Endothelial cell (in vitro differentiated cells): ENCODE measurements at regions not wholly inside any gene's neighbourhood (a gene's known extent, or its start where the extent isn't known, plus 50 kb on each side); places are given as distances from the start of the nearest gene placed in this dataset.

ENCODE experiments used
- DNase-seq: peaks from one replicate; pipeline ENCODE4 v3.0.0; 2021; ENCODE audit warnings: low spot score
- H3K27ac Mint-ChIP-seq: one replicate; pipeline ENCODE4 v1.8.0; 2021; ENCODE audit warnings: mixed read lengths, inconsistent platforms; ENCODE audit not compliant: unreplicated experiment
- H3K27me3 Mint-ChIP-seq: one replicate; pipeline ENCODE4 v1.8.0; 2021; ENCODE audit warnings: mild to moderate bottlenecking, moderate library complexity, mixed read lengths, inconsistent platforms; ENCODE audit not compliant: unreplicated experiment
- H3K36me3 Mint-ChIP-seq: one replicate; pipeline ENCODE4 v1.8.0; 2021; ENCODE audit warnings: mild to moderate bottlenecking, low read depth, mixed read lengths, inconsistent platforms; ENCODE audit not compliant: unreplicated experiment
- H3K4me1 Mint-ChIP-seq: one replicate; pipeline ENCODE4 v1.8.0; 2021; ENCODE audit warnings: mild to moderate bottlenecking, mixed read lengths, inconsistent platforms; ENCODE audit not compliant: unreplicated experiment
- H3K4me3 Mint-ChIP-seq: one replicate; pipeline ENCODE4 v1.8.0; 2021; ENCODE audit warnings: mild to moderate bottlenecking, mixed read lengths, inconsistent platforms; ENCODE audit not compliant: unreplicated experiment
- H3K9me3 Mint-ChIP-seq: one replicate; pipeline ENCODE4 v1.8.0; 2021; ENCODE audit warnings: mixed read lengths, inconsistent platforms; ENCODE audit not compliant: unreplicated experiment
- CTCF ChIP-seq: fragments of 200-600 bp; sonication (generic); IDR thresholded peaks from one replicate; pipeline ENCODE4 v1.5.0; 2021; ENCODE audit warnings: antibody characterized with exemption; ENCODE audit not compliant: unreplicated experiment

- Mint-ChIP-seq H3K27me3 (no peaks in the 10 kb centered on the region), H3K9me3 (no peaks in the 10 kb centered on the region), H3K27ac (no peak overlapping the region), H3K4me1 (no peaks in the 10 kb centered on the region), H3K36me3 (no peaks in the 10 kb centered on the region), H3K4me3 (no peak overlapping the region)
- TF ChIP-seq CTCF: no peak
- DNase-seq: no peak
Observed at GRCh38 chr4:66972087-66972486, 573.2 kb downstream of the CENPC start.

- Mint-ChIP-seq H3K4me3 (no peak overlapping the region), H3K27me3 (no peaks in the 10 kb centered on the region), H3K9me3 (no peaks in the 10 kb centered on the region), H3K4me1 (no peaks in the 10 kb centered on the region), H3K36me3 (no peaks in the 10 kb centered on the region), H3K27ac (no peak overlapping the region)
- TF ChIP-seq CTCF: no peak
- DNase-seq: no peak
Observed at GRCh38 chr4:66964467-66964866, 580.8 kb downstream of the CENPC start.

- H3K36me3 Mint-ChIP-seq: no peaks in the 10 kb centered on the region
Observed at GRCh38 chr4:66963084-66963483, 582.2 kb downstream of the CENPC start.

GRCh38 chr4:66959207-66959606, 586.1 kb downstream of the CENPC start:
- H3K4me3 Mint-ChIP-seq: no peak overlapping the region
- H3K27me3 Mint-ChIP-seq: peaks cover 2% of the 10 kb centered on the region
- no peak for TF ChIP-seq CTCF
- no peak overlapping the region for H3K27ac Mint-ChIP-seq
- H3K4me1 Mint-ChIP-seq: no peaks in the 10 kb centered on the region
- DNase-seq: no peak
- no peaks in the 10 kb centered on the region for H3K9me3 Mint-ChIP-seq
- H3K36me3 Mint-ChIP-seq: peaks cover 3% of the 10 kb centered on the region

More at GRCh38 chr4:66963084-66963483, 582.2 kb downstream of the CENPC start:
- no peaks in the 10 kb centered on the region for H3K4me1 Mint-ChIP-seq
- no peak for TF ChIP-seq CTCF
- H3K27ac Mint-ChIP-seq: no peak overlapping the region
- no peak for DNase-seq
- no peak overlapping the region for H3K4me3 Mint-ChIP-seq
- no peaks in the 10 kb centered on the region for H3K27me3 Mint-ChIP-seq
- no peaks in the 10 kb centered on the region for H3K9me3 Mint-ChIP-seq

- Mint-ChIP-seq H3K4me3 (no peak overlapping the region), H3K27me3 (peaks cover 2% of the 10 kb centered on the region), H3K9me3 (no peaks in the 10 kb centered on the region), H3K4me1 (no peaks in the 10 kb centered on the region), H3K27ac (no peak overlapping the region), H3K36me3 (peaks cover 3% of the 10 kb centered on the region)
- no peak for DNase-seq
- no peak for TF ChIP-seq CTCF
Observed at GRCh38 chr4:66956852-66957251, 588.5 kb downstream of the CENPC start.
